Gastrocnemius medialis (tissue), 4 donors: ENCODE measurements at regions not wholly inside any gene's neighbourhood (a gene's known extent, or its start where the extent isn't known, plus 50 kb on each side); places are given as distances from the start of the nearest gene placed in this dataset.
"Not testable (repeated sequence)": the region's sequence is repeated elsewhere in the genome, so short reads cannot be mapped to it uniquely, and the experiment has no call there.

Experiments
- ATAC-seq, 2 donors: fragments of 150-250 bp; one replicate each; pipeline ENCODE4 v1.9.1; 2016
- DNase-seq, 2 donors: peaks; one replicate each; pipeline ENCODE4 v3.0.0-alpha.2; 2019
- H3K27ac ChIP-seq, 4 donors: fragments of 200-600 bp; sonication (generic); 1 replicate in 1 of 4; 2 replicates in 3 of 4; pipeline ENCODE4 v1.5.1; 2016 to 2018; ENCODE audit warnings: mild to moderate bottlenecking in 2 of 4, moderate library complexity in 1 of 4
- H3K27me3 ChIP-seq, 3 donors: fragments of 200-600 bp; sonication (generic) in 2 of 3; 1 replicate in 1 of 3; 2 replicates in 2 of 3; pipeline versions ENCODE4 v1.5.1 to v1.6.0; 2016 to 2019; ENCODE audit warnings: mild to moderate bottlenecking in 1 of 3, moderate library complexity in 1 of 3
- H3K36me3 ChIP-seq, 2 donors: fragments of 200-600 bp; sonication (generic) in 1 of 2; one replicate each; pipeline ENCODE4 v1.5.1; 2017 to 2018
- H3K4me1 ChIP-seq, 2 donors: fragments of 200-600 bp; sonication (generic) in 1 of 2; one replicate each; pipeline ENCODE4 v1.5.1; 2016 to 2017; ENCODE audit warnings: mild to moderate bottlenecking in 2 of 2
- H3K4me3 ChIP-seq, 4 donors: fragments of 200-600 bp; sonication (generic) in 3 of 4; 1 replicate in 1 of 4; 2 replicates in 3 of 4; pipeline ENCODE4 v1.5.1; 2016 to 2019; ENCODE audit warnings: mild to moderate bottlenecking in 2 of 4
- H3K9me3 ChIP-seq, 3 donors: fragments of 200-600 bp; sonication (generic) in 2 of 3; 1 replicate in 1 of 3; 2 replicates in 2 of 3; pipeline ENCODE4 v1.5.1; 2016 to 2019
- POLR2A ChIP-seq, 2 donors: fragments of 450-650 bp; IDR thresholded peaks; one replicate each; pipeline ENCODE4 v1.6.1; 2017; ENCODE audit warnings: antibody characterized with exemption in 2 of 2, mild to moderate bottlenecking in 2 of 2, moderate library complexity in 2 of 2
- in situ Hi-C, 4 donors: fragments of 200-750 bp; cut with MboI; loops; one replicate each; pipeline versions ENCODE4 v1.15.0 to v1.8.0; 2017; ENCODE audit warnings: low sequenced_read_pairs in 4 of 4
- intact Hi-C: fragments of 100-400 bp; cut with DNase I; formaldehyde crosslinking; loops from one replicate; pipeline ENCODE4 v1.15.1; 2023; ENCODE audit warnings: low total_unique reads
- TF ChIP-seq, protein P1 (sequence below), 5 experiments: fragments of 450-650 bp in 3 of 5; fragments of 200-600 bp in 2 of 5; sonication (generic) in 2 of 5; IDR thresholded peaks in 4 of 5; conservative IDR thresholded peaks in 1 of 5; 1 replicate in 4 of 5; 2 replicates in 1 of 5; pipeline ENCODE4 v1.5.1; 2016 to 2019; ENCODE audit warnings: antibody characterized with exemption in 5 of 5, mild to moderate bottlenecking in 3 of 5, moderate library complexity in 3 of 5

DNA sequence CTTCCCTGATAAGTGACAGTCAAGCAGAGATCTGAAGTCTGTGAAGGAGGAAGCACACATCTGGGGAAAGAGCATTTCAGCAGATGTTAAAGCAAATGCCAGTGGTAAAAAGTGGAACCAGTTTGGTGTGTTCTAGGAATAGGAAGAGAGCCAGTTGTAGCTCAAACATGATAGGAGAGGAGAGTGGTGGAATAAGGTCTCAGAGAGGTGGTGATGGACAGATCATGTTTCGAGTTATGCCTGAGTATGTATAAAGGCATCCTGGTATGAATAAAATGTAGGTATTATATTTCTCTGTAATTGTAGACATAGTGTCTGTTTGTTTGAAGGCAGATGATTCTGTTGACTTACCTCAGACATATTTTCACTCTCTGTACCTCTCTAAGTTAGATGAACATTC is 89.1 kb downstream of the LARP7 start:
- no peak overlapping the region for H3K27ac ChIP-seq
- peaks cover under 1% of the 10 kb centered on the region in 2 donors for H3K4me1 ChIP-seq
- no peaks in the 10 kb centered on the region for H3K27me3 ChIP-seq
- no peak overlapping the region for H3K4me3 ChIP-seq
- H3K9me3 ChIP-seq: no peaks in the 10 kb centered on the region
- intact Hi-C loops: no loop called here
- H3K36me3 ChIP-seq: no peaks in the 10 kb centered on the region
- DNase-seq: no peak
- TF ChIP-seq POLR2A (IDR thresholded peaks at IDR 0.05): no peak
- TF ChIP-seq, protein P1, sequence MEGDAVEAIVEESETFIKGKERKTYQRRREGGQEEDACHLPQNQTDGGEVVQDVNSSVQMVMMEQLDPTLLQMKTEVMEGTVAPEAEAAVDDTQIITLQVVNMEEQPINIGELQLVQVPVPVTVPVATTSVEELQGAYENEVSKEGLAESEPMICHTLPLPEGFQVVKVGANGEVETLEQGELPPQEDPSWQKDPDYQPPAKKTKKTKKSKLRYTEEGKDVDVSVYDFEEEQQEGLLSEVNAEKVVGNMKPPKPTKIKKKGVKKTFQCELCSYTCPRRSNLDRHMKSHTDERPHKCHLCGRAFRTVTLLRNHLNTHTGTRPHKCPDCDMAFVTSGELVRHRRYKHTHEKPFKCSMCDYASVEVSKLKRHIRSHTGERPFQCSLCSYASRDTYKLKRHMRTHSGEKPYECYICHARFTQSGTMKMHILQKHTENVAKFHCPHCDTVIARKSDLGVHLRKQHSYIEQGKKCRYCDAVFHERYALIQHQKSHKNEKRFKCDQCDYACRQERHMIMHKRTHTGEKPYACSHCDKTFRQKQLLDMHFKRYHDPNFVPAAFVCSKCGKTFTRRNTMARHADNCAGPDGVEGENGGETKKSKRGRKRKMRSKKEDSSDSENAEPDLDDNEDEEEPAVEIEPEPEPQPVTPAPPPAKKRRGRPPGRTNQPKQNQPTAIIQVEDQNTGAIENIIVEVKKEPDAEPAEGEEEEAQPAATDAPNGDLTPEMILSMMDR (IDR thresholded peaks at IDR 0.05 in 4 of 5, conservative IDR thresholded peaks at IDR 0.05 in 1 of 5): no peak
- in situ Hi-C loops: no loop called here
- ATAC-seq: peak in 1 of 2 donors; percentile 88

DNA sequence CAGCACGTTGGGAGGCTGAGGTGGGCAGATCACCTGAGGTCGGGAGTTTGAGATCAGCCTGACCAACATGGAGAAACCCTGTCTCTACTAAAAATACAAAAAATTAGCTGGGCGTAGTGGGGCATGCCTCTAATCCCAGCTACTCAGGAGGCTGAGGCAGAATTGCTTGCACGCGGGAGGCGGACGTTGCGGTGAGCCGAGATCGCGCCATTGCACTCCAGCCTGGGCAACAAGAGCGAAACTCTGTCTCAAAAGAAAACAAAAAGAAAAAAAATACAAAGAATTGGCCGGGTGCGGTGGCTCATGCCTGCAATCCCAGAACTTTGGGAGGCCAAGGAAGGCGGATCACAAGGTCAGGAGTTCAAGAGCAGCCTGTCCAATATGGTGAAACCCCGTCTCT is 90.8 kb downstream of the LARP7 start:
- H3K4me3 ChIP-seq, H3K27ac ChIP-seq, DNase-seq, ATAC-seq, H3K36me3 ChIP-seq, H3K27me3 ChIP-seq, intact Hi-C loops, in situ Hi-C loops, H3K9me3 ChIP-seq: not testable (repeated sequence)
- H3K4me1 ChIP-seq: peaks cover 12 to 13% of the 10 kb centered on the region in 2 donors

DNA sequence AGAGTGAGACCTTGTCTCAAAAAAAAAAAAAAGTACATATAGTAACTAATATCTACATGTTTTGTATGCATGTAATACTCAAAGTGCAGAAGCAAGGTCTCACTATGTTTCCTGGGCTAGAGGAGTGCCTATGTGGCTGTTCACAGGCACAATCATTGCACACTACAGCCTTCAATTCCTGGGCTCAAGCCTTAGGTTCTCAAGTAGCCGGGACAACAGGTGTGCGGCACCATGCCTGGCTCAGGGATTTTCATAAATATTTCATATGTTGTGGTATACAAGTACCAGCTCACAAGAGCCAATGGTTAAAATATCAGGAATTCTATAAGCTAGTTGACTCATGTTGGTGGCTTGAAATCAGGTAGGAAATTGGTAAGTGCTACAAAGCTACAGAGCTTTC is 94.8 kb downstream of the LARP7 start:
- no peaks in the 10 kb centered on the region for H3K27me3 ChIP-seq
- no peaks in the 10 kb centered on the region for H3K9me3 ChIP-seq
- TF ChIP-seq, protein P1 (IDR thresholded peaks at IDR 0.05 in 4 of 5, conservative IDR thresholded peaks at IDR 0.05 in 1 of 5): no peak
- no peak for TF ChIP-seq POLR2A (IDR thresholded peaks at IDR 0.05)
- no peak overlapping the region for H3K4me3 ChIP-seq
- no peaks in the 10 kb centered on the region for H3K36me3 ChIP-seq
- in situ Hi-C loops (no loop called here), intact Hi-C loops (no loop called here)
- DNase-seq (peak in 1 of 2 donors; percentile 26), ATAC-seq (peak in 1 of 2 donors; percentile 80)
- H3K4me1 ChIP-seq: peaks cover 12 to 13% of the 10 kb centered on the region in 2 donors
- peak overlapping the region in 1 of 4 donors; percentile 52 for H3K27ac ChIP-seq

DNA sequence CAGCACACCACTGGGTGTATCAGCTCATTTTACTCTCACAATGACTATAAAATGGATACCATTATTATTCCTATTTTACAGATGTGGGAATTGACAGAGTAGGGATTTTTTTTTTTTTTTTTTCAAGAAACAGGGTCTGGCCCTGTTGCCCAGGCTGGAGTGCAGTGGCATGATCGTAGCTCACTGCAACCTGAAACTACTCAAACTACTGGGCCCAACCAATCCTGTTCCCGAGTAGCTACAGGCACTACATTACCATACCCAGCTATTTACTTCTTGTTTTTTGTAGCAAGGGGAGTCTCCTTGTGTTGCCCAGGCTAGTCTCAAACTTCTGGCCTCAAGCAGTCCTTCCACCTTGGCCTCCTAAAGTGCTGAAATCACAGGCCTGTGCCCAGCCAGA is 95.2 kb downstream of the LARP7 start:
- no peak overlapping the region for H3K4me3 ChIP-seq
- H3K36me3 ChIP-seq: no peaks in the 10 kb centered on the region
- H3K9me3 ChIP-seq: no peaks in the 10 kb centered on the region
- DNase-seq: no peak
- TF ChIP-seq, protein P1 (IDR thresholded peaks at IDR 0.05 in 4 of 5, conservative IDR thresholded peaks at IDR 0.05 in 1 of 5): no peak
- TF ChIP-seq POLR2A (IDR thresholded peaks at IDR 0.05): no peak
- H3K27me3 ChIP-seq: no peaks in the 10 kb centered on the region
- in situ Hi-C loops: no loop called here
- peaks cover 12 to 13% of the 10 kb centered on the region in 2 donors for H3K4me1 ChIP-seq
- intact Hi-C loops: no loop called here
- peak overlapping the region in 1 of 4 donors; percentile 52 for H3K27ac ChIP-seq
- ATAC-seq: peak in 1 of 2 donors; percentile 30

DNA sequence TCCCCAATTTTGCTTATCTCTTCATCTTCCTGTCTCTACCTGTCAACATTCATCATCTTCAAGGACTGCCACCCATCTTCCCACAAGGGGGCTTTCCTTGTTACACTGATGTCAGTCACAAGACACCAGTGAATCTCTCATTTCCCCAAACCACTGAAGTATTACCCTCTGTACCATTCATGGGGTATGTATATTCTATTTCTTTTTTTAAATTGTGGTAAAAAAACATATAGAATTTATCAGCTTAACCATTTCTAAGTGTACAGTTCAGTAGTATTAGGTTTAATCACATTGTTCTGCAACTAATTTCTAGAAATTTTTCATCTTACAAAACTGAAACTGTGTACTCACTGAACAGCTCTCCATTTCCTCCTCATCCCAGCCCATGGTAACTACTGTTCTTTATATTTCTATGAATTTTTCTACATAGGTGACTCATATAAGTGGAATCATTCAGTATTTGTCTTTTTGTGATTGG is 98.6 kb downstream of the LARP7 start:
- peaks cover 12 to 13% of the 10 kb centered on the region in 2 donors for H3K4me1 ChIP-seq
- intact Hi-C loops: no loop called here
- H3K9me3 ChIP-seq: no peaks in the 10 kb centered on the region
- no peaks in the 10 kb centered on the region for H3K27me3 ChIP-seq
- ATAC-seq (no peak), DNase-seq (no peak)
- no peaks in the 10 kb centered on the region for H3K36me3 ChIP-seq
- no peak overlapping the region for H3K27ac ChIP-seq
- no peak for TF ChIP-seq POLR2A (IDR thresholded peaks at IDR 0.05)
- TF ChIP-seq, protein P1 (IDR thresholded peaks at IDR 0.05 in 4 of 5, conservative IDR thresholded peaks at IDR 0.05 in 1 of 5): no peak
- in situ Hi-C loops: no loop called here
- H3K4me3 ChIP-seq: no peak overlapping the region
